ENCODE measurements at regions not wholly inside any gene's neighbourhood (a gene's known extent, or its start where the extent isn't known, plus 50 kb on each side); places are given as distances from the start of the nearest gene placed in this dataset.
"Not testable (repeated sequence)": the region's sequence is repeated elsewhere in the genome, so short reads cannot be mapped to it uniquely, and the experiment has no call there.

GRCh38 chr11:134978388-134979088 lies 566.5 kb upstream of the B3GAT1 start:
- no peak for DNase-seq (ENCODE audit: low read depth in 2 of 2)

- DNase-seq (ENCODE audit: low read depth in 2 of 2) = no peak
These were observed 564.5 kb upstream of the B3GAT1 start for GRCh38 chr11:134976551-134976950.

GRCh38 chr11:134975866-134976376 lies 563.9 kb upstream of the B3GAT1 start:
- DNase-seq (ENCODE audit: low read depth in 2 of 2) = no peak

GRCh38 chr11:134973801-134974200 lies 561.8 kb upstream of the B3GAT1 start:
- no peak for DNase-seq (ENCODE audit: low read depth in 2 of 2)

GRCh38 chr11:134971381-134971780 lies 559.3 kb upstream of the B3GAT1 start:
- DNase-seq (ENCODE audit: low read depth in 2 of 2) = no peak

GRCh38 chr11:134967746-134968145 lies 555.7 kb upstream of the B3GAT1 start:
- no peak for DNase-seq (ENCODE audit: low read depth in 2 of 2)

- DNase-seq (ENCODE audit: low read depth in 2 of 2) = not testable (repeated sequence)
These were observed 549.3 kb upstream of the B3GAT1 start for GRCh38 chr11:134961386-134961785.

GRCh38 chr11:134958870-134959269 lies 546.8 kb upstream of the B3GAT1 start:
- no peak for DNase-seq (ENCODE audit: low read depth in 2 of 2)

GRCh38 chr11:134958336-134958640 lies 546.2 kb upstream of the B3GAT1 start:
- DNase-seq (ENCODE audit: low read depth in 2 of 2) = no peak

GRCh38 chr11:134957540-134958335 lies 545.7 kb upstream of the B3GAT1 start:
- no peak for DNase-seq (ENCODE audit: low read depth in 2 of 2)

GRCh38 chr11:134956450-134957210 lies 544.6 kb upstream of the B3GAT1 start:
- no peak for DNase-seq (ENCODE audit: low read depth in 2 of 2)

- not testable (repeated sequence) for DNase-seq (ENCODE audit: low read depth in 2 of 2)
These were observed 543.9 kb upstream of the B3GAT1 start for GRCh38 chr11:134955970-134956369.

GRCh38 chr11:134955281-134955680 lies 543.2 kb upstream of the B3GAT1 start:
- no peak for DNase-seq (ENCODE audit: low read depth in 2 of 2)

GRCh38 chr11:134954456-134954855 lies 542.4 kb upstream of the B3GAT1 start:
- not testable (repeated sequence) for DNase-seq (ENCODE audit: low read depth in 2 of 2)

GRCh38 chr11:134953417-134953970 lies 541.5 kb upstream of the B3GAT1 start:
- not testable (repeated sequence) for DNase-seq (ENCODE audit: low read depth in 2 of 2)

- DNase-seq (ENCODE audit: low read depth in 2 of 2) = no peak
These were observed 539.3 kb upstream of the B3GAT1 start for GRCh38 chr11:134951305-134951700.

- DNase-seq (ENCODE audit: low read depth in 2 of 2) = no peak
These were observed 538.8 kb upstream of the B3GAT1 start for GRCh38 chr11:134950692-134951304.

- no peak for DNase-seq (ENCODE audit: low read depth in 2 of 2)
These were observed 537.4 kb upstream of the B3GAT1 start for GRCh38 chr11:134949121-134950090.

GRCh38 chr11:134947556-134947955 lies 535.5 kb upstream of the B3GAT1 start:
- no peak for DNase-seq (ENCODE audit: low read depth in 2 of 2)

GRCh38 chr11:134945993-134946392 lies 534.0 kb upstream of the B3GAT1 start:
- no peak for DNase-seq (ENCODE audit: low read depth in 2 of 2)
